ENCODE measurements at regions not wholly inside any gene's neighbourhood (a gene's known extent, or its start where the extent isn't known, plus 50 kb on each side); places are given as distances from the start of the nearest gene placed in this dataset.

DNA sequence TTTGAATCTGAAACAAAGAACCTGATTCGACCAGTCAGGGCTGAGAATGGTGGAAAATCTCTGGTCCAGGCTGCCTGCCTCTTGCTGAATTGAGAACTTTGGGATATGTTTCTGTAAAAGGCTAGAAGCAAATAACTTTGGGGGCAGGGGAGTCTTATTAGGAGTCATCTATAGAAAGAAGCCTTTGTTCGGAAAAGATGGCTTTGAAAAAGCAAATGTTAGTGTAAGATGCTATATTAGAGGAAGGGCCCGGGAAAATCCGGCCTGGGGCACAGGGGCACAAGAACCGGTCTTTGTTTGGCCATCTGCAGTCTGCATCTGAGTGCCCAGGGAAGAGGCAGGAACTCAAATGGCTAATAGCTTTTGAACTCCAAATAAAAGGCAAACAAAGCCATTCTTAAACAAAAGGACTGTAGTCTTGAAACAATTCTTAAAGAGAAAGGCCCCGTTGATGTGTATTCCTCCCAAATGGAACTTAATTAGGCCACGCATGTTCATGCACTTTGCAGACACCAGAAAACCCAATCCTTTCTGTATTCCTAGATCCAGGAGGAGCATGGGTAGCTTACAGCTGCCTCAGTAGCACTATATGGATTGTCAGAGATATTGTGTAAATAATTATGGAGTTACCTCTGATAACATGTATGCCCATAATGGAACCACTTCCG is 180.0 kb upstream of the ARL4C start:
- no TSS peak for BruUV-seq (replicated peaks)
- POLR2A ChIA-PET: no interaction called here
- TF ChIP-seq, protein P1, sequence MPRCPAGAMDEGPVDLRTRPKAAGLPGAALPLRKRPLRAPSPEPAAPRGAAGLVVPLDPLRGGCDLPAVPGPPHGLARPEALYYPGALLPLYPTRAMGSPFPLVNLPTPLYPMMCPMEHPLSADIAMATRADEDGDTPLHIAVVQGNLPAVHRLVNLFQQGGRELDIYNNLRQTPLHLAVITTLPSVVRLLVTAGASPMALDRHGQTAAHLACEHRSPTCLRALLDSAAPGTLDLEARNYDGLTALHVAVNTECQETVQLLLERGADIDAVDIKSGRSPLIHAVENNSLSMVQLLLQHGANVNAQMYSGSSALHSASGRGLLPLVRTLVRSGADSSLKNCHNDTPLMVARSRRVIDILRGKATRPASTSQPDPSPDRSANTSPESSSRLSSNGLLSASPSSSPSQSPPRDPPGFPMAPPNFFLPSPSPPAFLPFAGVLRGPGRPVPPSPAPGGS (IDR thresholded peaks at IDR 0.05; ENCODE audit: borderline replicate concordance, insufficient read depth, low read depth, low read length, poor library complexity, severe bottlenecking): no peak
- TF ChIP-seq, protein P2, sequence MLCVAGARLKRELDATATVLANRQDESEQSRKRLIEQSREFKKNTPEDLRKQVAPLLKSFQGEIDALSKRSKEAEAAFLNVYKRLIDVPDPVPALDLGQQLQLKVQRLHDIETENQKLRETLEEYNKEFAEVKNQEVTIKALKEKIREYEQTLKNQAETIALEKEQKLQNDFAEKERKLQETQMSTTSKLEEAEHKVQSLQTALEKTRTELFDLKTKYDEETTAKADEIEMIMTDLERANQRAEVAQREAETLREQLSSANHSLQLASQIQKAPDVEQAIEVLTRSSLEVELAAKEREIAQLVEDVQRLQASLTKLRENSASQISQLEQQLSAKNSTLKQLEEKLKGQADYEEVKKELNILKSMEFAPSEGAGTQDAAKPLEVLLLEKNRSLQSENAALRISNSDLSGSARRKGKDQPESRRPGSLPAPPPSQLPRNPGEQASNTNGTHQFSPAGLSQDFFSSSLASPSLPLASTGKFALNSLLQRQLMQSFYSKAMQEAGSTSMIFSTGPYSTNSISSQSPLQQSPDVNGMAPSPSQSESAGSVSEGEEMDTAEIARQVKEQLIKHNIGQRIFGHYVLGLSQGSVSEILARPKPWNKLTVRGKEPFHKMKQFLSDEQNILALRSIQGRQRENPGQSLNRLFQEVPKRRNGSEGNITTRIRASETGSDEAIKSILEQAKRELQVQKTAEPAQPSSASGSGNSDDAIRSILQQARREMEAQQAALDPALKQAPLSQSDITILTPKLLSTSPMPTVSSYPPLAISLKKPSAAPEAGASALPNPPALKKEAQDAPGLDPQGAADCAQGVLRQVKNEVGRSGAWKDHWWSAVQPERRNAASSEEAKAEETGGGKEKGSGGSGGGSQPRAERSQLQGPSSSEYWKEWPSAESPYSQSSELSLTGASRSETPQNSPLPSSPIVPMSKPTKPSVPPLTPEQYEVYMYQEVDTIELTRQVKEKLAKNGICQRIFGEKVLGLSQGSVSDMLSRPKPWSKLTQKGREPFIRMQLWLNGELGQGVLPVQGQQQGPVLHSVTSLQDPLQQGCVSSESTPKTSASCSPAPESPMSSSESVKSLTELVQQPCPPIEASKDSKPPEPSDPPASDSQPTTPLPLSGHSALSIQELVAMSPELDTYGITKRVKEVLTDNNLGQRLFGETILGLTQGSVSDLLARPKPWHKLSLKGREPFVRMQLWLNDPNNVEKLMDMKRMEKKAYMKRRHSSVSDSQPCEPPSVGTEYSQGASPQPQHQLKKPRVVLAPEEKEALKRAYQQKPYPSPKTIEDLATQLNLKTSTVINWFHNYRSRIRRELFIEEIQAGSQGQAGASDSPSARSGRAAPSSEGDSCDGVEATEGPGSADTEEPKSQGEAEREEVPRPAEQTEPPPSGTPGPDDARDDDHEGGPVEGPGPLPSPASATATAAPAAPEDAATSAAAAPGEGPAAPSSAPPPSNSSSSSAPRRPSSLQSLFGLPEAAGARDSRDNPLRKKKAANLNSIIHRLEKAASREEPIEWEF (IDR thresholded peaks at IDR 0.05; ENCODE audit: insufficient replicate concordance, low read depth, low read length): no peak
- TF ChIP-seq, protein P3, sequence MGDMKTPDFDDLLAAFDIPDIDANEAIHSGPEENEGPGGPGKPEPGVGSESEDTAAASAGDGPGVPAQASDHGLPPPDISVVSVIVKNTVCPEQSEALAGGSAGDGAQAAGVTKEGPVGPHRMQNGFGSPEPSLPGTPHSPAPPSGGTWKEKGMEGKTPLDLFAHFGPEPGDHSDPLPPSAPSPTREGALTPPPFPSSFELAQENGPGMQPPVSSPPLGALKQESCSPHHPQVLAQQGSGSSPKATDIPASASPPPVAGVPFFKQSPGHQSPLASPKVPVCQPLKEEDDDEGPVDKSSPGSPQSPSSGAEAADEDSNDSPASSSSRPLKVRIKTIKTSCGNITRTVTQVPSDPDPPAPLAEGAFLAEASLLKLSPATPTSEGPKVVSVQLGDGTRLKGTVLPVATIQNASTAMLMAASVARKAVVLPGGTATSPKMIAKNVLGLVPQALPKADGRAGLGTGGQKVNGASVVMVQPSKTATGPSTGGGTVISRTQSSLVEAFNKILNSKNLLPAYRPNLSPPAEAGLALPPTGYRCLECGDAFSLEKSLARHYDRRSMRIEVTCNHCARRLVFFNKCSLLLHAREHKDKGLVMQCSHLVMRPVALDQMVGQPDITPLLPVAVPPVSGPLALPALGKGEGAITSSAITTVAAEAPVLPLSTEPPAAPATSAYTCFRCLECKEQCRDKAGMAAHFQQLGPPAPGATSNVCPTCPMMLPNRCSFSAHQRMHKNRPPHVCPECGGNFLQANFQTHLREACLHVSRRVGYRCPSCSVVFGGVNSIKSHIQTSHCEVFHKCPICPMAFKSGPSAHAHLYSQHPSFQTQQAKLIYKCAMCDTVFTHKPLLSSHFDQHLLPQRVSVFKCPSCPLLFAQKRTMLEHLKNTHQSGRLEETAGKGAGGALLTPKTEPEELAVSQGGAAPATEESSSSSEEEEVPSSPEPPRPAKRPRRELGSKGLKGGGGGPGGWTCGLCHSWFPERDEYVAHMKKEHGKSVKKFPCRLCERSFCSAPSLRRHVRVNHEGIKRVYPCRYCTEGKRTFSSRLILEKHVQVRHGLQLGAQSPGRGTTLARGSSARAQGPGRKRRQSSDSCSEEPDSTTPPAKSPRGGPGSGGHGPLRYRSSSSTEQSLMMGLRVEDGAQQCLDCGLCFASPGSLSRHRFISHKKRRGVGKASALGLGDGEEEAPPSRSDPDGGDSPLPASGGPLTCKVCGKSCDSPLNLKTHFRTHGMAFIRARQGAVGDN (IDR thresholded peaks at IDR 0.05): no peak
- TF ChIP-seq, protein P4, sequence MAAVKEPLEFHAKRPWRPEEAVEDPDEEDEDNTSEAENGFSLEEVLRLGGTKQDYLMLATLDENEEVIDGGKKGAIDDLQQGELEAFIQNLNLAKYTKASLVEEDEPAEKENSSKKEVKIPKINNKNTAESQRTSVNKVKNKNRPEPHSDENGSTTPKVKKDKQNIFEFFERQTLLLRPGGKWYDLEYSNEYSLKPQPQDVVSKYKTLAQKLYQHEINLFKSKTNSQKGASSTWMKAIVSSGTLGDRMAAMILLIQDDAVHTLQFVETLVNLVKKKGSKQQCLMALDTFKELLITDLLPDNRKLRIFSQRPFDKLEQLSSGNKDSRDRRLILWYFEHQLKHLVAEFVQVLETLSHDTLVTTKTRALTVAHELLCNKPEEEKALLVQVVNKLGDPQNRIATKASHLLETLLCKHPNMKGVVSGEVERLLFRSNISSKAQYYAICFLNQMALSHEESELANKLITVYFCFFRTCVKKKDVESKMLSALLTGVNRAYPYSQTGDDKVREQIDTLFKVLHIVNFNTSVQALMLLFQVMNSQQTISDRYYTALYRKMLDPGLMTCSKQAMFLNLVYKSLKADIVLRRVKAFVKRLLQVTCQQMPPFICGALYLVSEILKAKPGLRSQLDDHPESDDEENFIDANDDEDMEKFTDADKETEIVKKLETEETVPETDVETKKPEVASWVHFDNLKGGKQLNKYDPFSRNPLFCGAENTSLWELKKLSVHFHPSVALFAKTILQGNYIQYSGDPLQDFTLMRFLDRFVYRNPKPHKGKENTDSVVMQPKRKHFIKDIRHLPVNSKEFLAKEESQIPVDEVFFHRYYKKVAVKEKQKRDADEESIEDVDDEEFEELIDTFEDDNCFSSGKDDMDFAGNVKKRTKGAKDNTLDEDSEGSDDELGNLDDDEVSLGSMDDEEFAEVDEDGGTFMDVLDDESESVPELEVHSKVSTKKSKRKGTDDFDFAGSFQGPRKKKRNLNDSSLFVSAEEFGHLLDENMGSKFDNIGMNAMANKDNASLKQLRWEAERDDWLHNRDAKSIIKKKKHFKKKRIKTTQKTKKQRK (IDR thresholded peaks at IDR 0.05; ENCODE audit: low read depth, low read length): no peak
- TF ChIP-seq, protein P5, sequence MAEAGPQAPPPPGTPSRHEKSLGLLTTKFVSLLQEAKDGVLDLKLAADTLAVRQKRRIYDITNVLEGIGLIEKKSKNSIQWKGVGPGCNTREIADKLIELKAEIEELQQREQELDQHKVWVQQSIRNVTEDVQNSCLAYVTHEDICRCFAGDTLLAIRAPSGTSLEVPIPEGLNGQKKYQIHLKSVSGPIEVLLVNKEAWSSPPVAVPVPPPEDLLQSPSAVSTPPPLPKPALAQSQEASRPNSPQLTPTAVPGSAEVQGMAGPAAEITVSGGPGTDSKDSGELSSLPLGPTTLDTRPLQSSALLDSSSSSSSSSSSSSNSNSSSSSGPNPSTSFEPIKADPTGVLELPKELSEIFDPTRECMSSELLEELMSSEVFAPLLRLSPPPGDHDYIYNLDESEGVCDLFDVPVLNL (IDR thresholded peaks at IDR 0.05; ENCODE audit: low read depth, low read length): no peak
- no peak for TF ChIP-seq EGR1 (IDR thresholded peaks at IDR 0.05; ENCODE audit: borderline replicate concordance in 1 of 2, low read depth in 2 of 2, low read length in 2 of 2)

More for the DNA sequence above, 180.0 kb upstream of the ARL4C start:
- ChIA-PET SMC1A (ENCODE audit: uncharacterized antibody, unreplicated experiment) (interaction anchor here (1.0 kb wide), 1 partner anchor 17 kb away, joined by 3 read pairs; no protein-coding TSS in a partner anchor), CTCF (no interaction called here), RAD21 (ENCODE audit: unreplicated experiment) (no interaction called here)
- H3K4me3 ChIP-seq: no peak overlapping the region
- no peaks in the 10 kb centered on the region for H3K4me1 ChIP-seq (ENCODE audit: control insufficient read depth, insufficient read depth, low read length)
- DNase-seq (ENCODE audit: low read depth, low spot score) (no peak), ATAC-seq (no peak), FAIRE-seq (no peak)
- intact Hi-C loops (cut with micrococcal nuclease; ENCODE audit: unreplicated experiment) (no loop called here), in situ Hi-C loops (cut with MboI) (no loop called here)
- no peaks in the 10 kb centered on the region for H3K9me3 ChIP-seq (replicated peaks; ENCODE audit: control insufficient read depth, insufficient read depth, low read length)
- no peaks in the 10 kb centered on the region for H4K20me1 ChIP-seq (ENCODE audit: control insufficient read depth, insufficient read depth)
- WGBS (ENCODE audit: insufficient coverage, insufficient replicate concordance, low lambda C conversion rate, missing lambda C conversion rate): 21% methylated on average over 8 of the region's 8 CpGs
- no peak overlapping the region for H3K4me2 ChIP-seq (ENCODE audit: control insufficient read depth, insufficient read depth)
- H3K27me3 ChIP-seq (replicated peaks in 1 of 2; ENCODE audit: control insufficient read depth in 2 of 2, insufficient read depth in 2 of 2, low read length in 1 of 2): no peaks in the 10 kb centered on the region; a peak in 1 of 4 replicates
- no peak overlapping the region for H3K27ac ChIP-seq (ENCODE audit: control insufficient read depth, insufficient read depth)
- H3K79me2 ChIP-seq (ENCODE audit: control insufficient read depth, insufficient read depth, low read length): no peaks in the 10 kb centered on the region
- no peak overlapping the region for H2AFZ ChIP-seq (ENCODE audit: control insufficient read depth, low read depth, low read length)
- no peak overlapping the region for H3K9ac ChIP-seq (ENCODE audit: control insufficient read depth, insufficient read depth, low read length)
- no peaks in the 10 kb centered on the region for H3K36me3 ChIP-seq (ENCODE audit: control insufficient read depth in 2 of 2, insufficient read depth in 2 of 2, low read length in 1 of 2)
